ENCODE measurements at regions not wholly inside any gene's neighbourhood (a gene's known extent, or its start where the extent isn't known, plus 50 kb on each side); places are given as distances from the start of the nearest gene placed in this dataset.

DNA sequence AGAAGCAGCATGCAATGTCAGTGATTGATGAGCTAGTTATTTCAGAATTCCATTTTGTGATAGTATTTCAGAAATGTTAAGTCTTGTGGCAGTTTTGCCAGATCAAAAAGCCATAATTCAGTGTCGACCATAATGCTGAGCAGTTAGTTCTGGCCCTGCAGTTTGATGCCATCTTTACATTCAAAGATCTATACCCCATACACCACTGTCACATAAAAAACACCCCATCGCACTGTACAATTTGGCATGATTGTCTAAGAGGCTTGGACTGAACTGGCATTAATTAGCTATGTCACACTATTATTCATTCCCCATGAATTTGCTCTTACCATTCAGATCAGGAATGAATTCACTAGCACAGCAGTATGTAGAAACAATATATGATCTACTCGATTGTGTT lies 127.7 kb upstream of the EPHA3 start:
- TF ChIP-seq, protein P1, sequence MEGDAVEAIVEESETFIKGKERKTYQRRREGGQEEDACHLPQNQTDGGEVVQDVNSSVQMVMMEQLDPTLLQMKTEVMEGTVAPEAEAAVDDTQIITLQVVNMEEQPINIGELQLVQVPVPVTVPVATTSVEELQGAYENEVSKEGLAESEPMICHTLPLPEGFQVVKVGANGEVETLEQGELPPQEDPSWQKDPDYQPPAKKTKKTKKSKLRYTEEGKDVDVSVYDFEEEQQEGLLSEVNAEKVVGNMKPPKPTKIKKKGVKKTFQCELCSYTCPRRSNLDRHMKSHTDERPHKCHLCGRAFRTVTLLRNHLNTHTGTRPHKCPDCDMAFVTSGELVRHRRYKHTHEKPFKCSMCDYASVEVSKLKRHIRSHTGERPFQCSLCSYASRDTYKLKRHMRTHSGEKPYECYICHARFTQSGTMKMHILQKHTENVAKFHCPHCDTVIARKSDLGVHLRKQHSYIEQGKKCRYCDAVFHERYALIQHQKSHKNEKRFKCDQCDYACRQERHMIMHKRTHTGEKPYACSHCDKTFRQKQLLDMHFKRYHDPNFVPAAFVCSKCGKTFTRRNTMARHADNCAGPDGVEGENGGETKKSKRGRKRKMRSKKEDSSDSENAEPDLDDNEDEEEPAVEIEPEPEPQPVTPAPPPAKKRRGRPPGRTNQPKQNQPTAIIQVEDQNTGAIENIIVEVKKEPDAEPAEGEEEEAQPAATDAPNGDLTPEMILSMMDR (IDR thresholded peaks at IDR 0.05), result no peak
- TF ChIP-seq POLR2A (IDR thresholded peaks at IDR 0.05), result no peak
